Activated naive CD4-positive, alpha-beta T cell treated with anti-CD3 and anti-CD28 coated beads, Interleukin-2, amount 50 U/mL, for 24 hours (primary cell): ENCODE measurements at regions not wholly inside any gene's neighbourhood (a gene's known extent, or its start where the extent isn't known, plus 50 kb on each side); places are given as distances from the start of the nearest gene placed in this dataset.
"Not testable (repeated sequence)": the region's sequence is repeated elsewhere in the genome, so short reads cannot be mapped to it uniquely, and the experiment has no call there.

Source experiments
- H3K27ac Mint-ChIP-seq: one replicate; pipeline ENCODE4 v1.8.0; 2021; ENCODE audit warnings: mild to moderate bottlenecking, mixed read lengths
- H3K27me3 Mint-ChIP-seq: one replicate; pipeline ENCODE4 v1.8.0; 2021; ENCODE audit warnings: mixed read lengths
- H3K36me3 Mint-ChIP-seq: one replicate; pipeline ENCODE4 v1.8.0; 2021; ENCODE audit warnings: mixed read lengths
- H3K4me1 Mint-ChIP-seq: one replicate; pipeline ENCODE4 v1.8.0; 2021; ENCODE audit warnings: mixed read lengths
- H3K4me3 Mint-ChIP-seq: one replicate; pipeline ENCODE4 v1.8.0; 2021; ENCODE audit warnings: mild to moderate bottlenecking, mixed read lengths
- H3K9me3 Mint-ChIP-seq: one replicate; pipeline ENCODE4 v1.8.0; 2021; ENCODE audit warnings: mixed read lengths

GRCh38 chr9:29129763-29130162, 1556.5 kb upstream of the C9orf72 start:
- H3K4me1 Mint-ChIP-seq: no peaks in the 10 kb centered on the region

DNA sequence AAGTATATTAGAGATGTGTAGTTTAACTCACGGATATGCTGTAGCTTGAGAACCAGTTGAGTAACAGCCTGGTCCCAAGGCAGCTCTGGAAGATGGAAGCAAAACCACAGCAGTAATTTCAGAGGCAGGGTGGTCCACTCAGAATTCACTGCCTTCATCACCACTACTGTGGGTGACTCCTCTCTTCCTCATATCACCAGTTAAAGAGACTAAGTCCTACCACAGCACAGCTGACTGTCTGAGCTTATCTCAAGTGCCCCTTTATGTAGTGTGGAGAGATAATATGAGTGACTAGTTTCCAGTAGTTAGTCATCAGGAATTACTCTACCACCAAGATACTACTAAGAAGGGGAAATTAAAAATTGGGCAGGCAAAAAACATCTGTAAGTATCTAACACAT, 1571.2 kb upstream of the C9orf72 start:
- Mint-ChIP-seq H3K36me3 (no peaks in the 10 kb centered on the region), H3K27me3 (no peaks in the 10 kb centered on the region), H3K9me3 (peaks cover 14% of the 10 kb centered on the region), H3K27ac (no peak overlapping the region), H3K4me3 (no peak overlapping the region), H3K4me1 (no peaks in the 10 kb centered on the region)

More at GRCh38 chr9:29129763-29130162, 1556.5 kb upstream of the C9orf72 start:
- H3K27me3 Mint-ChIP-seq: no peaks in the 10 kb centered on the region
- no peak overlapping the region for H3K27ac Mint-ChIP-seq
- no peak overlapping the region for H3K4me3 Mint-ChIP-seq
- no peaks in the 10 kb centered on the region for H3K36me3 Mint-ChIP-seq
- peaks cover 7% of the 10 kb centered on the region for H3K9me3 Mint-ChIP-seq

- Mint-ChIP-seq H3K9me3 (no peaks in the 10 kb centered on the region), H3K4me3 (no peak overlapping the region), H3K36me3 (no peaks in the 10 kb centered on the region), H3K27me3 (no peaks in the 10 kb centered on the region), H3K27ac (no peak overlapping the region), H3K4me1 (no peaks in the 10 kb centered on the region)
These were observed 1577.3 kb upstream of the C9orf72 start for GRCh38 chr9:29150606-29151005.

DNA sequence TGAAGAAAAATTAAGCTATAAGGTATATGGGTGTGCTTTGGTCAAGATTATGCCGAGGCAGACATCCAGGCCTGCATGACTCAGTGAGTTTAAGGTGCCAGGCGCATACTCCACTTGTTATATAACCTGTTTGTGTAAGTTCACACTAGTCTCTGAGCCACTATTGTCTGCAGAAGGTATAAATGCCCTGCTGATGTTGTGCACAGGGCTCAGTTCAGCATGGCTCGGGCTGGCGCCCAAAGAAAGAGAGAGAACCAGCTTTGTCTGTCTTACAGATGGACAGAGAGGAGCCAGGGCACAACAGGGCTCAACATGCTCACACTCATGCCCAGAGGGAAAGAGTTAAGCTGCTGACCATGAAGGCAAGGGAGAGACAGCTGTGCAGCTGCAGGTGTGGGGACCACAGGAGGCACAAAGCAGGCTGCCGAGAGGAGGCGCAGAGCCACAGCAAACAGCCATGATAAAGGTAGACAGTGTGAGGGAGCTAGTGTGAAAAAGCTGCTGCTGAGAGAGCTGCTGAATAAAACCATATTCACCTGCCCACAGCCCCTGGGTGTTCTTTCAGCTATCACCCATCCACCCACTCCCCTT, 1587.6 kb upstream of the C9orf72 start:
- no peaks in the 10 kb centered on the region for H3K9me3 Mint-ChIP-seq
- H3K4me3 Mint-ChIP-seq: no peak overlapping the region
- no peaks in the 10 kb centered on the region for H3K27me3 Mint-ChIP-seq
- H3K36me3 Mint-ChIP-seq: no peaks in the 10 kb centered on the region
- no peak overlapping the region for H3K27ac Mint-ChIP-seq
- no peaks in the 10 kb centered on the region for H3K4me1 Mint-ChIP-seq

DNA sequence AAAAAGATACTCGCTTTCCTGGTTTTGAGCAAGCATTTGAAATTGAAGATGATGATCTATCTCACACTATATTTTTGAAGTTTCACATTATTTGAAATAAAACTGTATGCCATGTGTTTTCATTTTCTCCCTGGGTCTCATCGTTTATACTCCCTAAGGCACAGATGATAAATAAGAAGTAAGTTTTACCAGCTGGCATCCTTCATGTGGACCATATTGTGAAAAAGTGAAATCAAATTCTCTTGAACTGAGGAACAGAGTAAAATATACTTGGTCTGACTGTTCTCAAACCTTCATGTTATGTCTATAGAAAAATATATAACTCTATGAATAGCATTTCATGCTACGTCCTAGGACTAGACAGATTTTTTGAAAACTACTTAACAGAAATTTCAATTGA, 1600.9 kb upstream of the C9orf72 start:
- Mint-ChIP-seq H3K4me3 (no peak overlapping the region), H3K9me3 (no peaks in the 10 kb centered on the region), H3K27me3 (no peaks in the 10 kb centered on the region), H3K27ac (no peak overlapping the region), H3K36me3 (no peaks in the 10 kb centered on the region), H3K4me1 (no peaks in the 10 kb centered on the region)

GRCh38 chr9:29176231-29176630, 1603.0 kb upstream of the C9orf72 start:
- Mint-ChIP-seq H3K27me3 (no peaks in the 10 kb centered on the region), H3K9me3 (no peaks in the 10 kb centered on the region), H3K4me1 (no peaks in the 10 kb centered on the region), H3K27ac (no peak overlapping the region), H3K36me3 (no peaks in the 10 kb centered on the region), H3K4me3 (no peak overlapping the region)

- Mint-ChIP-seq H3K36me3 (no peaks in the 10 kb centered on the region), H3K9me3 (no peaks in the 10 kb centered on the region)
These were observed 1603.5 kb upstream of the C9orf72 start for GRCh38 chr9:29176786-29177185.

DNA sequence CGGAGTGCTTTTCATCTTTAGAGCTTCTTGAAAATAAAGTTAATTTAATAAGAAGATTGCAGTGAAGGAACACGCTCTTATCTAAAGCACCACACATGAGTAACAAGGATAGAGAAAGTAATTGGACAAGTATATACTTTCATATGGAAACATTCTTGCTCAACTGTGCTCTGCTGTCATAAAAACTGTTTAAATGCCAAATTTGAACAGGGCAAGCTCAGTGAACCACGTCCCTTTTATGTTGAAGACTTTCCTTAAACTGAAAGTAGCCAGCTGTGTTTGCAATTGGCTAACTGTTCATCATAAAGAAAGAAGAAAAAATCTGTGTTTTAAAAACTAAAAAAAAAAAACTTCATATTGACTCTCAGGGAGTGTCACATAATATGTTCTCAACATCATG, 1610.7 kb upstream of the C9orf72 start:
- Mint-ChIP-seq H3K27me3 (no peaks in the 10 kb centered on the region), H3K4me3 (no peak overlapping the region), H3K27ac (no peak overlapping the region), H3K9me3 (no peaks in the 10 kb centered on the region), H3K4me1 (no peaks in the 10 kb centered on the region), H3K36me3 (no peaks in the 10 kb centered on the region)

More at GRCh38 chr9:29176786-29177185, 1603.5 kb upstream of the C9orf72 start:
- no peak overlapping the region for H3K4me3 Mint-ChIP-seq
- no peak overlapping the region for H3K27ac Mint-ChIP-seq
- H3K27me3 Mint-ChIP-seq: no peaks in the 10 kb centered on the region
- no peaks in the 10 kb centered on the region for H3K4me1 Mint-ChIP-seq

- H3K36me3 Mint-ChIP-seq, H3K27ac Mint-ChIP-seq, H3K27me3 Mint-ChIP-seq: not testable (repeated sequence)
These were observed 1615.5 kb upstream of the C9orf72 start for GRCh38 chr9:29188771-29189170.

GRCh38 chr9:29189221-29189620, 1615.9 kb upstream of the C9orf72 start:
- H3K4me3 Mint-ChIP-seq, H3K4me1 Mint-ChIP-seq, H3K27ac Mint-ChIP-seq, H3K9me3 Mint-ChIP-seq, H3K36me3 Mint-ChIP-seq, H3K27me3 Mint-ChIP-seq: not testable (repeated sequence)

More at GRCh38 chr9:29188771-29189170, 1615.5 kb upstream of the C9orf72 start:
- not testable (repeated sequence) for H3K4me3 Mint-ChIP-seq, H3K9me3 Mint-ChIP-seq, H3K4me1 Mint-ChIP-seq

GRCh38 chr9:29198861-29199260, 1625.6 kb upstream of the C9orf72 start:
- Mint-ChIP-seq H3K36me3 (no peaks in the 10 kb centered on the region), H3K4me3 (no peak overlapping the region), H3K27me3 (peaks cover 1% of the 10 kb centered on the region), H3K9me3 (no peaks in the 10 kb centered on the region), H3K27ac (no peak overlapping the region), H3K4me1 (no peaks in the 10 kb centered on the region)

DNA sequence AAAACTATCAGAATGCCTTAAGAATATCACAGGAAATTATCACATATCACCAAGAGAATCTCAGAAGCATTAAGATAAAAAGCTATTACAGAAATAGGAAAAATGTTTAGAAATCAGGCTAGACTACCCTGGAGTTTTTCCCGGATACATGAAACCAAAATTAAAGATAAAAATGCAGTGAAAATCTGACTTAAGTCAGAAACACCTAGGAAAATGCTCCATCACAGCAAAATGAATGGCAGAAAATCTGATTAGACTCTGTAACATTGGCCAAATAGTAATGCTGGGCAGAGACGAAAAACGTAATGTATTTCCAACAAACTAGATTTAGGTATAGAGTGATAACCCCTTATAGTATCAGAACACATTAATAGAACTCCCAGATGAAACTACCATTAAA, 1626.7 kb upstream of the C9orf72 start:
- Mint-ChIP-seq H3K4me3 (no peak overlapping the region), H3K36me3 (no peaks in the 10 kb centered on the region), H3K4me1 (no peaks in the 10 kb centered on the region), H3K9me3 (no peaks in the 10 kb centered on the region), H3K27me3 (peaks cover 1% of the 10 kb centered on the region), H3K27ac (no peak overlapping the region)

DNA sequence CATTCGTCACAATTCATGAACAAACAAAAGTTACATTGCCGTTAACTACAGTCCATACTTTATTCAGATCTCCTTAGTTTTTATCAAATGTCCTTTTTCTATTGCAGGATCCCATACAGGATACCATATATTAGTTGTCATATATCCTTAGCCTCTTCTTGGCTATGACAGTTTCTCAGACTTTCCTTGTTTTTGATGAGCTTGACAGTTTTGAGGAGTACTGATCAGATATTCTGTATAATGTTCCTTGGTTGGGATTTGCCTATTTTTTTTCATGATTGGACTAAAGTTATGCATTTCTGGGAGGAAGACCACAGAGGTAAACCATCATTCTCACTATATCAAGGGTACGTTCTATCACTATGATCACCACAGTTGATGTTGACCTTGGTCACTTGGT, 1627.4 kb upstream of the C9orf72 start:
- no peak overlapping the region for H3K4me3 Mint-ChIP-seq
- no peaks in the 10 kb centered on the region for H3K4me1 Mint-ChIP-seq
- H3K9me3 Mint-ChIP-seq: no peaks in the 10 kb centered on the region
- H3K27me3 Mint-ChIP-seq: peaks cover 1% of the 10 kb centered on the region
- H3K27ac Mint-ChIP-seq: no peak overlapping the region
- no peaks in the 10 kb centered on the region for H3K36me3 Mint-ChIP-seq

GRCh38 chr9:29203244-29203930, 1630.1 kb upstream of the C9orf72 start:
- no peaks in the 10 kb centered on the region for H3K9me3 Mint-ChIP-seq
- no peak overlapping the region for H3K4me3 Mint-ChIP-seq
- H3K36me3 Mint-ChIP-seq: no peaks in the 10 kb centered on the region
- H3K4me1 Mint-ChIP-seq: no peaks in the 10 kb centered on the region
- no peak overlapping the region for H3K27ac Mint-ChIP-seq
- peaks cover 1% of the 10 kb centered on the region for H3K27me3 Mint-ChIP-seq

- peaks cover 9% of the 10 kb centered on the region for H3K4me1 Mint-ChIP-seq
- H3K36me3 Mint-ChIP-seq: no peaks in the 10 kb centered on the region
- peaks cover 27% of the 10 kb centered on the region for H3K27me3 Mint-ChIP-seq
- H3K27ac Mint-ChIP-seq: no peak overlapping the region
- no peak overlapping the region for H3K4me3 Mint-ChIP-seq
- H3K9me3 Mint-ChIP-seq: no peaks in the 10 kb centered on the region
These were observed 1635.4 kb upstream of the C9orf72 start for GRCh38 chr9:29208670-29209069.

DNA sequence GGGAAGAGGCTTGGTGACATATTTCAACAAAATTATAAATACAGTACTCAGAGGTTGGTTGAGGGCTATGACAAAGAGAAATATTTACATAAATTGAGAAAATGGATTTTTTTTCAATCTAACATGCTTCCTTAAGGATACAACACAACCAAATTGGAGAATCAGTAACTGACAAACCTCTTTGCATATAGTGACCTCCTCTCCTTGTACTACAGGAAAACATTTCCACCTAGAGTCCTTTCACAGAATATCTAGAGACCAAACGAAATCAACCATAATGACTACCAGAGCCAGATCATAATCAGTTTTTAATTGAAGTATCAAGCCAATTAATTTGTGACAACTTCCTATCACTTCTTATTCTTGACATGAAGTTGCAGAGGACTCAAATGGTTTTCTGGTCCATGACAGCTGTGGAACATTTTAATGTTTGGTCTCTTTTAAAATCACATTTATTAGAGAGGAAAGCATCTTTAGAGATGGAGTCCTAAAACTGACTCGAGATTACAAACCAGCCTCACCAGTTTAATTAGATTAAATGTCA, 1636.5 kb upstream of the C9orf72 start:
- Mint-ChIP-seq H3K27ac (no peak overlapping the region), H3K9me3 (no peaks in the 10 kb centered on the region), H3K4me1 (peaks cover 9% of the 10 kb centered on the region), H3K27me3 (peaks cover 35% of the 10 kb centered on the region), H3K4me3 (no peak overlapping the region), H3K36me3 (no peaks in the 10 kb centered on the region)
